ENCODE measurements at regions not wholly inside any gene's neighbourhood (a gene's known extent, or its start where the extent isn't known, plus 50 kb on each side); places are given as distances from the start of the nearest gene placed in this dataset.

DNA sequence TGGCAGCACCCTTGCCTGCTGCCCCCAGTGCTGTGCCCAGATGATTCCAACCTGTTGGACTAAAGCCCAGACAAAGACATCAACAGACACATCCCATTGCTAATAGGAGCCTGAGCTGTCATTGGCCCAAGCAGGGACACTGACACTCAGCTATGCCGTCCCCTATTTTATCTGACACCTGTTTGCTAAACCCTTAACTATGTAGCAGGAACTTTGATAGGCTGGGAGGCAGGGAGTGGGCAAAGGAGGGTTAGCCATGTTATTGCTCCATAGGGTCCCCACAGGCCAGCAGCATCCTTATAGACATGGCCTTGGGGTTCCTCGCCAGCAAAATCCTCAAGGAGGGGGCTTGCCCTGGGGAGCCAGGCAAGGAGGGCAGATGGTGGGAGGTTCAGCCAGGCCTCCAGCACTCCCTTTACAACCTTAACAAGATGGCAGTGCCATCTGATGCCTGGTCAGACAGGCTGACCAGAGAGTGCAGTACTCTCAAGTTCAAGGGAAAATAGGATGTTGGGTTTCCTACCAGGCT, 50.4 kb upstream of the CDKN2AIPNL start:
- Histone ChIP-seq H3K9me3 (ENCODE audit: control insufficient read depth in 5 of 5, low read length in 5 of 5) (no peaks in the 10 kb centered on the region), H3K9ac (ENCODE audit: low read length in 5 of 5) (no peak overlapping the region), H3K27ac (ENCODE audit: low read depth, low read length) (no peak overlapping the region), H3K4me3 (ENCODE audit: low read depth in 1 of 5, low read length in 5 of 5) (no peak overlapping the region), H3K27me3 (ENCODE audit: control insufficient read depth in 5 of 5, insufficient read depth in 4 of 5, low read length in 5 of 5) (peaks cover 0 to 3% (median 0%) of the 10 kb centered on the region in 5 donors), H3K4me1 (ENCODE audit: control insufficient read depth in 5 of 5, insufficient read depth in 5 of 5, low read length in 5 of 5) (peaks cover 12 to 48% (median 27%) of the 10 kb centered on the region in 5 donors), H3K36me3 (ENCODE audit: control insufficient read depth in 5 of 5, insufficient read depth in 5 of 5, low read length in 5 of 5) (no peaks in the 10 kb centered on the region)
